Fibroblast of mammary gland (primary cell): ENCODE measurements at regions not wholly inside any gene's neighbourhood (a gene's known extent, or its start where the extent isn't known, plus 50 kb on each side); places are given as distances from the start of the nearest gene placed in this dataset.

Source experiments
- DNase-seq: peaks from one replicate; pipeline ENCODE4 v3.0.0-alpha.2; 2010; ENCODE audit warnings: low read depth
- H3K4me3 ChIP-seq: 2 replicates; pipeline ENCODE4 v1.5.1; 2011; ENCODE audit warnings: low read depth, mild to moderate bottlenecking, low read length, moderate library complexity; ENCODE audit not compliant: control insufficient read depth
- CTCF ChIP-seq: conservative IDR thresholded peaks from 2 replicates; pipeline ENCODE4 v1.5.1; 2011; ENCODE audit warnings: low read depth, low read length, inconsistent platforms; ENCODE audit not compliant: control insufficient read depth, insufficient read depth

- no peak for DNase-seq
- no peak for TF ChIP-seq CTCF
- no peak overlapping the region for H3K4me3 ChIP-seq
These were observed 491.1 kb upstream of the MYT1L start for GRCh38 chr2:2822143-2822542.

- DNase-seq: no peak
- no peak overlapping the region for H3K4me3 ChIP-seq
- no peak for TF ChIP-seq CTCF
These were observed 481.6 kb upstream of the MYT1L start for GRCh38 chr2:2812648-2813047.

GRCh38 chr2:2812117-2812516, 481.0 kb upstream of the MYT1L start:
- no peak for TF ChIP-seq CTCF
- no peak for DNase-seq

GRCh38 chr2:2810504-2810903, 479.4 kb upstream of the MYT1L start:
- H3K4me3 ChIP-seq: no peak overlapping the region
- no peak for DNase-seq
- no peak for TF ChIP-seq CTCF

More at GRCh38 chr2:2812117-2812516, 481.0 kb upstream of the MYT1L start:
- H3K4me3 ChIP-seq: no peak overlapping the region

GRCh38 chr2:2809771-2810170, 478.7 kb upstream of the MYT1L start:
- no peak overlapping the region for H3K4me3 ChIP-seq
- no peak for DNase-seq
- no peak for TF ChIP-seq CTCF

- TF ChIP-seq CTCF: no peak
- DNase-seq: no peak
- H3K4me3 ChIP-seq: no peak overlapping the region
These were observed 477.5 kb upstream of the MYT1L start for GRCh38 chr2:2808551-2809058.

- TF ChIP-seq CTCF: no peak
- no peak overlapping the region for H3K4me3 ChIP-seq
- no peak for DNase-seq
These were observed 475.6 kb upstream of the MYT1L start for GRCh38 chr2:2806711-2807110.
